Transverse colon (tissue), 4 donors: ENCODE measurements at regions not wholly inside any gene's neighbourhood (a gene's known extent, or its start where the extent isn't known, plus 50 kb on each side); places are given as distances from the start of the nearest gene placed in this dataset.

Experiments used
- CTCF ChIP-seq, 5 experiments: fragments of 200-600 bp in 3 of 5; fragments of 450-650 bp in 2 of 5; sonication (generic) in 3 of 5; IDR thresholded peaks; 1 replicate in 2 of 5; 2 replicates in 3 of 5; pipeline ENCODE4 v1.5.1; 2016 to 2017; ENCODE audit warnings: antibody characterized with exemption in 5 of 5, inconsistent platforms in 3 of 5, mild to moderate bottlenecking in 2 of 5, moderate library complexity in 1 of 5
- EP300 ChIP-seq: sonication (generic); formaldehyde crosslinking; IDR thresholded peaks from one replicate; pipeline ENCODE4 v1.6.1; 2017; ENCODE audit warnings: antibody characterized with exemption, low read depth
- POLR2A ChIP-seq: fragments of 450-650 bp; IDR thresholded peaks from one replicate; pipeline ENCODE4 v1.6.1; 2016; ENCODE audit warnings: antibody characterized with exemption, mild to moderate bottlenecking, moderate library complexity
- POLR2AphosphoS5 ChIP-seq, 3 donors: sonication (generic); formaldehyde crosslinking; IDR thresholded peaks; one replicate each; pipeline ENCODE4 v1.6.1; 2016; ENCODE audit warnings: antibody characterized with exemption in 3 of 3

- TF ChIP-seq CTCF (IDR thresholded peaks at IDR 0.05) (no peak), POLR2A (no peak), POLR2AphosphoS5 (IDR thresholded peaks at IDR 0.05) (no peak), EP300 (no peak)
Measured at GRCh38 chr5:162407614-162408013, 340.0 kb downstream of the GABRG2 start.
